Heart right ventricle (tissue), 16 donors: ENCODE measurements at regions not wholly inside any gene's neighbourhood (a gene's known extent, or its start where the extent isn't known, plus 50 kb on each side); places are given as distances from the start of the nearest gene placed in this dataset.

ENCODE experiments used
- ATAC-seq, 8 donors: fragments of 200-7000 bp; cut with Tn5 transposase; one replicate each; pipeline ENCODE4 v1.9.1; 2020; ENCODE audit warnings: mild to moderate bottlenecking in 8 of 8, moderate library complexity in 8 of 8, moderate number of reproducible peaks in 1 of 8
- DNase-seq, 2 donors: peaks; one replicate each; pipeline ENCODE4 v3.0.0-alpha.2; 2020
- H3K27ac ChIP-seq, 10 donors: fragments of 200-600 bp; sonication (generic) in 2 of 10; one replicate each; pipeline versions ENCODE4 v1.5.0 to v1.8.0; 2020 to 2022; ENCODE audit warnings: mild to moderate bottlenecking in 3 of 10
- H3K27me3 ChIP-seq, 7 donors: fragments of 200-600 bp; one replicate each; pipeline ENCODE4 v1.8.0; 2021 to 2022; ENCODE audit warnings: mild to moderate bottlenecking in 2 of 7
- H3K36me3 ChIP-seq, 9 donors: fragments of 200-600 bp; sonication (generic) in 1 of 9; one replicate each; pipeline versions ENCODE4 v1.5.0 to v1.8.0; 2020 to 2022; ENCODE audit warnings: mild to moderate bottlenecking in 2 of 9
- H3K4me1 ChIP-seq, 9 donors: fragments of 200-600 bp; sonication (generic) in 1 of 9; one replicate each; pipeline versions ENCODE4 v1.5.0 to v1.8.0; 2020 to 2022; ENCODE audit warnings: mild to moderate bottlenecking in 4 of 9
- H3K4me3 ChIP-seq, 10 donors: fragments of 200-600 bp; sonication (generic) in 2 of 10; one replicate each; pipeline versions ENCODE4 v1.5.0 to v1.8.0; 2020 to 2022; ENCODE audit warnings: mild to moderate bottlenecking in 7 of 10, moderate library complexity in 2 of 10
- H3K9me3 ChIP-seq, 11 donors: fragments of 200-600 bp in 10 of 11; sonication (generic) in 2 of 11; one replicate each; pipeline versions ENCODE4 v1.5.0 to v1.8.0; 2013 to 2022; ENCODE audit warnings: mild to moderate bottlenecking in 2 of 11, control low read depth in 1 of 11, moderate library complexity in 1 of 11
- CTCF ChIP-seq, 9 donors: fragments of 200-600 bp; sonication (generic) in 2 of 9; IDR thresholded peaks; one replicate each; pipeline versions ENCODE4 v1.5.0 to v1.8.0; 2021 to 2022; ENCODE audit warnings: antibody characterized with exemption in 9 of 9, mild to moderate bottlenecking in 5 of 9, moderate library complexity in 1 of 9
- WGBS, 2 donors: extraction: QIAGEN DNeasy Blood & Tissue Kit; methylation state at CpG; one replicate each; pipeline ENCODE4 v1.1.7; 2013; ENCODE audit warnings: inconsistent platforms in 1 of 2; 5-methylcytosine and 5-hydroxymethylcytosine counted together
- intact Hi-C, 10 donors: fragments of 100-400 bp; cut with DNase I; formaldehyde crosslinking; loops; one replicate each; pipeline versions ENCODE4 v1.11.1 to v1.14.2; 2022
- donor health status: Arrhythmogenic right ventricular cardiomyopathy.
- donor health status: ischemic (EF 13 %, LVEDD 7.1; RV severe dilation, severe dysfunction).
- donor health status: healthy with polysubstance abuse.
- donor health status: DM: no; HTN: yes; CAD: no.
- donor health status: DM: no; HTN: no; CAD: no.
- donor health status: ischemic (EF 25% LVEDD 6.9; RV normal size, moderate dysfunction).
- donor health status: ischemic (EF 25% LVEDD 5.7; RV mildly dilated, moderate dysfunction).
- donor health status: healthy.
- donor health status: DM: yes; HTN: yes; CAD: no.
- donor health status: Ischemic cardiomyopathy.
- donor health status: ischemic (EF 35%, LVEDD 5.7; RV mildly dilated, moderate dysfunction).
- donor health status: nonischemic (EF 11% LVEDD 7.7; RV severe dilation, severe dysfunction).
- donor health status: DM: yes; HTN: yes; CAD: no.
- donor health status: PGD.
- donor health status: ischemic (EF 29% LVEDD 5.4; RV normal size, mild dysfunction).
- donor health status: nonischemic (EF 23%, LVEDD 6.1; RV moderate dilation, normal function).

DNA sequence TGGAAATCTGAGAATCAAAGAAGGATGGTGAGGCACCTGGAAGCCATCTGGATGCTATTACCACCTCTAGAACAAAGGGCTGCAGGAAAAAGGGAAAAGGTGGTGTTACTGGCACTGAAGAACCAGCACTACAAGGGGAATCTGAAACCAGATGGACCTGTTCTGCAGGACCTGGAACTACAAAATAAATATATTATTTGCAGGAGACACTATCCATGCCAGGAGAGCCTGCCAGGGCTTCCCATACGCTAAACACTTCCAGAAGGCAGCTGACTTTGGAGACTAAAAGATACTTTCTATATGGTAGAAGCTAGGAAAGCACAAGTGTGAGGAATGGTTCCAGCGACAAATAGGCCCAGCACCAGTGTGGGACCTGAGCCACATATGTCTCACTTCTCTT is 83.4 kb upstream of the POU1F1 start:
- Histone ChIP-seq H3K27me3 (peaks cover 0 to 6% (median 0%) of the 10 kb centered on the region in 7 donors), H3K4me3 (no peak overlapping the region), H3K27ac (no peak overlapping the region), H3K36me3 (no peaks in the 10 kb centered on the region), H3K4me1 (no peaks in the 10 kb centered on the region), H3K9me3 (no peaks in the 10 kb centered on the region)
- TF ChIP-seq CTCF (IDR thresholded peaks at IDR 0.05) = no peak
- DNase-seq (no peak), ATAC-seq (no peak)
- 89% methylated on average over 2 of the region's 2 CpGs for WGBS, 2 donors
- intact Hi-C loops = loop anchor here in 4 of 10 donors (10.0 kb wide), 4 partner anchors 635 to 825 kb away; no protein-coding TSS in a partner anchor

- DNase-seq (no peak), ATAC-seq (no peak)
- Histone ChIP-seq H3K27ac (no peak overlapping the region), H3K36me3 (no peaks in the 10 kb centered on the region), H3K4me1 (no peaks in the 10 kb centered on the region), H3K4me3 (no peak overlapping the region), H3K9me3 (no peaks in the 10 kb centered on the region), H3K27me3 (peaks cover 0 to 6% (median 0%) of the 10 kb centered on the region in 7 donors)
- WGBS, 2 donors = 75 to 83% methylated on average over 4 of the region's 4 CpGs
- intact Hi-C loops = loop anchor here in 4 of 10 donors (10.0 kb wide), 4 partner anchors 636 to 826 kb away; no protein-coding TSS in a partner anchor
- no peak for TF ChIP-seq CTCF (IDR thresholded peaks at IDR 0.05)
Measured at GRCh38 chr3:87359025-87359424, 82.6 kb upstream of the POU1F1 start.

DNA sequence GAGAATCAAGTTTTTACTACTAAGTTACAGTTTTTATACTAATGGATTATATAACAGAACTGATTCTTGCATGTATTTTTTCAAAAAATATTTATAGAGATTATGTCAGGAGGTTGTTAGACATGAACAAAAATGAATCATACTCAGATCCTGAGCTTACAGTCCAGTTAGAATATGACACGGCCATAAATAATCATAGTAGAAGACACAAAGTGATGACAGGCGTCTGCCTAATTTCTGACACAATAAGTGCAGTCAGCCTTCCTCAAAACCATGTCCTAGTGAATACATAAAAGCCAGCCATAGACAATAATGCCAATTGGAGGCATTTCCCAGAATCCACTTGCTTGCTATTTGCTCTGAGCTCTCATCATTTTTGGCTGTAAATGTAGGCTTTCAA is 81.7 kb upstream of the POU1F1 start:
- ATAC-seq (no peak), DNase-seq (no peak)
- H3K27me3 ChIP-seq = peaks cover 0 to 6% (median 0%) of the 10 kb centered on the region in 7 donors
- H3K9me3 ChIP-seq = no peaks in the 10 kb centered on the region
- no peak overlapping the region for H3K4me3 ChIP-seq
- intact Hi-C loops = loop anchor here in 4 of 10 donors (10.0 kb wide), 4 partner anchors 637 to 827 kb away; no protein-coding TSS in a partner anchor
- no peaks in the 10 kb centered on the region for H3K4me1 ChIP-seq
- TF ChIP-seq CTCF (IDR thresholded peaks at IDR 0.05) = no peak
- 64 to 72% methylated on average over 2 of the region's 2 CpGs for WGBS, 2 donors
- H3K27ac ChIP-seq = no peak overlapping the region
- H3K36me3 ChIP-seq = no peaks in the 10 kb centered on the region

- intact Hi-C loops = loop anchor here in 6 of 10 donors (5.0 to 10.0 kb wide), 8 partner anchors 640 to 830 kb away; no protein-coding TSS in a partner anchor
- no peaks in the 10 kb centered on the region for H3K36me3 ChIP-seq
- H3K9me3 ChIP-seq = no peaks in the 10 kb centered on the region
- H3K4me1 ChIP-seq = no peaks in the 10 kb centered on the region
- no peak for DNase-seq
- peaks cover 0 to 2% (median 0%) of the 10 kb centered on the region in 7 donors for H3K27me3 ChIP-seq
- no peak for TF ChIP-seq CTCF (IDR thresholded peaks at IDR 0.05)
- H3K4me3 ChIP-seq = no peak overlapping the region
- H3K27ac ChIP-seq = no peak overlapping the region
- ATAC-seq = no peak
Measured at GRCh38 chr3:87354398-87354797, 78.0 kb upstream of the POU1F1 start.
